HL-60 (cell line): ENCODE measurements at regions not wholly inside any gene's neighbourhood (a gene's known extent, or its start where the extent isn't known, plus 50 kb on each side); places are given as distances from the start of the nearest gene placed in this dataset.

Experiments used
- DNase-seq, 2 experiments: peaks; one replicate each; pipeline ENCODE4 v3.0.0-alpha.2; 2010 to 2020; ENCODE audit warnings: low read depth in 1 of 2, low spot score in 1 of 2
- H3K27ac ChIP-seq: fragments of 250-450 bp; sonication (Bioruptor Pico); replicated peaks from 2 replicates; pipeline ENCODE4 v1.5.1; 2020; ENCODE audit warnings: mild to moderate bottlenecking, moderate library complexity
- H3K27me3 ChIP-seq: fragments of 250-450 bp; sonication (Bioruptor Pico); 2 replicates; pipeline ENCODE4 v1.5.1; 2021; ENCODE audit warnings: mild to moderate bottlenecking, moderate library complexity; ENCODE audit not compliant: insufficient read depth, poor library complexity, severe bottlenecking
- H3K4me3 ChIP-seq: replicated peaks from 2 replicates; pipeline ENCODE4 v1.5.1; 2011; ENCODE audit warnings: mild to moderate bottlenecking, control low read depth, low read length; ENCODE audit not compliant: insufficient read depth
- GABPA ChIP-seq: IDR thresholded peaks from 2 replicates; pipeline ENCODE4 v1.6.1; 2012; ENCODE audit warnings: low read depth
- POLR2AphosphoS5 ChIP-seq: IDR thresholded peaks from 2 replicates; pipeline ENCODE4 v1.6.1; 2012; ENCODE audit warnings: low read depth
- SPI1 ChIP-seq: IDR thresholded peaks from 2 replicates; pipeline ENCODE4 v1.6.1; 2012; ENCODE audit warnings: low read depth, mild to moderate bottlenecking, borderline replicate concordance
- TF ChIP-seq, protein P1 (sequence below): IDR thresholded peaks from one replicate; pipeline ENCODE4 v1.5.1; 2011; ENCODE audit warnings: low read length, control low read depth, inconsistent platforms; ENCODE audit not compliant: insufficient read depth
- TF ChIP-seq, protein P2 (sequence below): IDR thresholded peaks from 2 replicates; pipeline ENCODE4 v1.6.1; 2012; ENCODE audit warnings: low read depth; ENCODE audit not compliant: insufficient replicate concordance

DNA sequence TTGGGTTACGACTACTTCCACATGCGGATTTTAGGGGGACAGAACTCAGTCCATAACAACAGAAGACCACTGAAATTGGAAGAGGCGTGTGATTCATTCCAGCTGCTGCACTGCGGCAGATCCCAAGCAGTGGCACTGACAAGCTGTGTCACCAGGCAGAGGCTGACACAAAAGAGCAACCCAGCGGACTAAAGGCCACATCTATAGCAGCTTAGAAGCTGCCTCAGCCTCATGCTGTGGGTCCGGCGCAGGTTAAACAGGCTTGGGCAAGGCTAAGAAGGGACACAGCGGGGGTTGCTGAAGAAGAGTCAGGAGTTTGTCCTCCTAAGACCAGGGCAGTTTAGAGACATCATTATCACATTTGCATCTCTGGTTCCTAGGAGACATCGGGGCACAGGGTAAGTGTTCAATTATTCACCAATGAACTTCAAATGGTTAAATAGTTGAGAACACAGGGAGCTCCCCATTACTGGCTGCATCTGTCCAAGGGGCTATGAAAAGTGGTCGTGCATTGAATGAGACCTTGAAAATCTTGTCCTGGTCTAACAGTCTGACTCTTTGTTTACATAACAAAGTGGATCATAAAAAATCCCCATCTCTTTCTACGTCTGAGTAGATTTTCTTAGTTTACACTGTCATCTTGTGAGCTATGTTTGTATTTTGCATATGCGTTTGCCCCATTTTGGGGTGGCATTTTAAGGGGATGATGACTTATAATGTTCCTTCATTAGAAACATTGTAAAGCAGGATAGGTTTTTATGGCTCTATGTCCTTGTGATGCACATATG, 162.3 kb upstream of the TRIB2 start:
- H3K27me3 ChIP-seq: no peaks in the 10 kb centered on the region
- no peak for TF ChIP-seq POLR2AphosphoS5
- TF ChIP-seq, protein P1, sequence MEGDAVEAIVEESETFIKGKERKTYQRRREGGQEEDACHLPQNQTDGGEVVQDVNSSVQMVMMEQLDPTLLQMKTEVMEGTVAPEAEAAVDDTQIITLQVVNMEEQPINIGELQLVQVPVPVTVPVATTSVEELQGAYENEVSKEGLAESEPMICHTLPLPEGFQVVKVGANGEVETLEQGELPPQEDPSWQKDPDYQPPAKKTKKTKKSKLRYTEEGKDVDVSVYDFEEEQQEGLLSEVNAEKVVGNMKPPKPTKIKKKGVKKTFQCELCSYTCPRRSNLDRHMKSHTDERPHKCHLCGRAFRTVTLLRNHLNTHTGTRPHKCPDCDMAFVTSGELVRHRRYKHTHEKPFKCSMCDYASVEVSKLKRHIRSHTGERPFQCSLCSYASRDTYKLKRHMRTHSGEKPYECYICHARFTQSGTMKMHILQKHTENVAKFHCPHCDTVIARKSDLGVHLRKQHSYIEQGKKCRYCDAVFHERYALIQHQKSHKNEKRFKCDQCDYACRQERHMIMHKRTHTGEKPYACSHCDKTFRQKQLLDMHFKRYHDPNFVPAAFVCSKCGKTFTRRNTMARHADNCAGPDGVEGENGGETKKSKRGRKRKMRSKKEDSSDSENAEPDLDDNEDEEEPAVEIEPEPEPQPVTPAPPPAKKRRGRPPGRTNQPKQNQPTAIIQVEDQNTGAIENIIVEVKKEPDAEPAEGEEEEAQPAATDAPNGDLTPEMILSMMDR: no peak
- no peak for TF ChIP-seq GABPA
- TF ChIP-seq, protein P2, sequence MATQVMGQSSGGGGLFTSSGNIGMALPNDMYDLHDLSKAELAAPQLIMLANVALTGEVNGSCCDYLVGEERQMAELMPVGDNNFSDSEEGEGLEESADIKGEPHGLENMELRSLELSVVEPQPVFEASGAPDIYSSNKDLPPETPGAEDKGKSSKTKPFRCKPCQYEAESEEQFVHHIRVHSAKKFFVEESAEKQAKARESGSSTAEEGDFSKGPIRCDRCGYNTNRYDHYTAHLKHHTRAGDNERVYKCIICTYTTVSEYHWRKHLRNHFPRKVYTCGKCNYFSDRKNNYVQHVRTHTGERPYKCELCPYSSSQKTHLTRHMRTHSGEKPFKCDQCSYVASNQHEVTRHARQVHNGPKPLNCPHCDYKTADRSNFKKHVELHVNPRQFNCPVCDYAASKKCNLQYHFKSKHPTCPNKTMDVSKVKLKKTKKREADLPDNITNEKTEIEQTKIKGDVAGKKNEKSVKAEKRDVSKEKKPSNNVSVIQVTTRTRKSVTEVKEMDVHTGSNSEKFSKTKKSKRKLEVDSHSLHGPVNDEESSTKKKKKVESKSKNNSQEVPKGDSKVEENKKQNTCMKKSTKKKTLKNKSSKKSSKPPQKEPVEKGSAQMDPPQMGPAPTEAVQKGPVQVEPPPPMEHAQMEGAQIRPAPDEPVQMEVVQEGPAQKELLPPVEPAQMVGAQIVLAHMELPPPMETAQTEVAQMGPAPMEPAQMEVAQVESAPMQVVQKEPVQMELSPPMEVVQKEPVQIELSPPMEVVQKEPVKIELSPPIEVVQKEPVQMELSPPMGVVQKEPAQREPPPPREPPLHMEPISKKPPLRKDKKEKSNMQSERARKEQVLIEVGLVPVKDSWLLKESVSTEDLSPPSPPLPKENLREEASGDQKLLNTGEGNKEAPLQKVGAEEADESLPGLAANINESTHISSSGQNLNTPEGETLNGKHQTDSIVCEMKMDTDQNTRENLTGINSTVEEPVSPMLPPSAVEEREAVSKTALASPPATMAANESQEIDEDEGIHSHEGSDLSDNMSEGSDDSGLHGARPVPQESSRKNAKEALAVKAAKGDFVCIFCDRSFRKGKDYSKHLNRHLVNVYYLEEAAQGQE: no peak
- TF ChIP-seq SPI1: no peak
- no peak overlapping the region for H3K27ac ChIP-seq
- DNase-seq: no peak
- no peak overlapping the region for H3K4me3 ChIP-seq

DNA sequence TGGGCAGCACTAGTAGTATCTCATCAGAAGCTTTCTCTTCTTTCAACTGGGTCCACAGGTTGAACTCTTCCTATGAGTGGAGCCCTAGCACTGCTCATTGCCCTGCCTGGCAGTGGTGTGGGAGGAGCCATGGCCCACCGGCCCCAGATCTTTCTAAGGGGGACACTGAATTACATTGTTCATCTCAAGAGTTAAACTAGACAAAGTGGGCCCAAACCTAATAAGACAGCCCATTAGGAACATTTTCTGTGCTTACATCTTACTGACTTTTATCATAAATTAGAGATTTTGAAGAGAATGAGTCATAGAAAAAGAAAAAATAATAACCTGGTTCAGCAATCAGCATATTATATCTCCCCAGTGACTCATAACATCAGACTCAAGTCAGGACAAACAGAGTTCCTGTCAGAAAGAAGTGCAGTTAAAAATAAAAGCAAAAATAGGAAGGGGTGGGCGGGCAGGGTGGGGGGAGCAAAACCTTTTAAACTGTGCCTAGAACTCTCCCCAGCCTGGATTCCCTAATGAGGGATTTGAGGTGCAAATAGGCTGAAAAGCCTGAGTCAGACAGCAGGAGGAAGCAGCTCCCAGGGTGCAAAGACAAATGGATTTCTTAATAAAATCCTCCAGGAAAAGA, 161.6 kb upstream of the TRIB2 start:
- no peak for TF ChIP-seq GABPA
- TF ChIP-seq, protein P2: no peak
- no peak for TF ChIP-seq SPI1
- no peak for TF ChIP-seq POLR2AphosphoS5
- TF ChIP-seq, protein P1: no peak
- H3K27me3 ChIP-seq: no peaks in the 10 kb centered on the region
- no peak overlapping the region for H3K4me3 ChIP-seq
- H3K27ac ChIP-seq: no peak overlapping the region
- DNase-seq: no peak

DNA sequence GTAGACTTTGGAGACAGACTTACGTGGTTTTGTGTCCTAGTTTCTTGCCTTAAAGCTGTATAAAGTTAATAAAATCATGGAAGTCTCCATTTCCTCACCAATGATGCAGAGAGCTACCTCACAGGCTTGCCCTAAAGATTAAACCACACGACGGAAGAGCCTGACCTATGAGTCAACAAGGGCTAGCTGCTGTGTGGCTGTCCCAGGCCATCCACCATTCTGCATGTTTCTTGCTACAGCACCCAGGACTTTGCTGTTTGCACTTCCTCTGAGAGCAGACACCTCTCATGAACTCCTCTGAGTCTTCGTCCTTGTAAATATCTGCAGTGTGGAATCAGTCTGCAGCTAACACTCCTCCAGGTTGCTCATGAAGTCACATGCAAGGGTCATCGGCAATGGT, 160.0 kb upstream of the TRIB2 start:
- Histone ChIP-seq H3K4me3 (no peak overlapping the region), H3K27ac (no peak overlapping the region), H3K27me3 (no peaks in the 10 kb centered on the region)
- TF ChIP-seq SPI1 (no peak), GABPA (no peak), POLR2AphosphoS5 (no peak)
- TF ChIP-seq, protein P1: no peak
- TF ChIP-seq, protein P2: no peak
- DNase-seq: peak in 1 of 2 experiments; percentile 32
